MM.1S (cell line): ENCODE measurements at regions not wholly inside any gene's neighbourhood (a gene's known extent, or its start where the extent isn't known, plus 50 kb on each side); places are given as distances from the start of the nearest gene placed in this dataset.

Experiments
- CTCF ChIP-seq: fragments of 300-600 bp; sonication (generic); IDR thresholded peaks from 2 replicates; pipeline ENCODE4 v1.5.1; 2016; ENCODE audit warnings: antibody characterized with exemption, low read length, mixed read lengths
- EZH2 ChIP-seq: fragments of 300-600 bp; sonication (generic); optimal IDR thresholded peaks from 2 replicates; pipeline ENCODE3; 2017; ENCODE audit warnings: low read depth, mild to moderate bottlenecking, antibody characterized with exemption, low read length, mixed read lengths
- EZH2phosphoT487 ChIP-seq: fragments of 300-600 bp; sonication (generic); IDR thresholded peaks from 2 replicates; pipeline ENCODE4 v1.6.1; 2018; ENCODE audit warnings: antibody characterized with exemption, low read length

GRCh38 chr3:80606073-80606472 lies 838.3 kb upstream of the ROBO1 start:
- TF ChIP-seq CTCF (no peak), EZH2phosphoT487 (no peak), EZH2 (no peak)
